Dermis blood vessel endothelial cell (primary cell): ENCODE measurements at regions not wholly inside any gene's neighbourhood (a gene's known extent, or its start where the extent isn't known, plus 50 kb on each side); places are given as distances from the start of the nearest gene placed in this dataset.

Experiments
- DNase-seq: peaks from one replicate; pipeline ENCODE4 v3.0.0; 2010

GRCh38 chr10:128377988-128378387, 251.8 kb upstream of the MKI67 start:
- DNase-seq, result no peak

- DNase-seq, result no peak
Measured at GRCh38 chr10:128380946-128381345, 254.7 kb upstream of the MKI67 start.

GRCh38 chr10:128382225-128382624, 256.0 kb upstream of the MKI67 start:
- no peak for DNase-seq

GRCh38 chr10:128384831-128385230, 258.6 kb upstream of the MKI67 start:
- DNase-seq, result no peak

GRCh38 chr10:128386231-128386630, 260.0 kb upstream of the MKI67 start:
- no peak for DNase-seq

- no peak for DNase-seq
Measured at GRCh38 chr10:128386816-128387604, 260.8 kb upstream of the MKI67 start.

- DNase-seq, result no peak
Measured at GRCh38 chr10:128390596-128390995, 264.4 kb upstream of the MKI67 start.

- no peak for DNase-seq
Measured at GRCh38 chr10:128393546-128393945, 267.3 kb upstream of the MKI67 start.

- no peak for DNase-seq
Measured at GRCh38 chr10:128398118-128398517, 271.9 kb upstream of the MKI67 start.

GRCh38 chr10:128398999-128399398, 272.8 kb upstream of the MKI67 start:
- DNase-seq, result no peak

- no peak for DNase-seq
Measured at GRCh38 chr10:128400564-128400963, 274.3 kb upstream of the MKI67 start.

GRCh38 chr10:128405450-128405849, 279.2 kb upstream of the MKI67 start:
- no peak for DNase-seq

- DNase-seq, result no peak
Measured at GRCh38 chr10:128411643-128412042, 285.4 kb upstream of the MKI67 start.

GRCh38 chr10:128414568-128414967, 288.3 kb upstream of the MKI67 start:
- DNase-seq, result no peak

GRCh38 chr10:128416231-128416630, 290.0 kb upstream of the MKI67 start:
- DNase-seq, result no peak

GRCh38 chr10:128417826-128418225, 291.6 kb upstream of the MKI67 start:
- DNase-seq, result no peak

- DNase-seq, result no peak
Measured at GRCh38 chr10:128418819-128419218, 292.6 kb upstream of the MKI67 start.

GRCh38 chr10:128419466-128420019, 293.3 kb upstream of the MKI67 start:
- DNase-seq, result no peak

- no peak for DNase-seq
Measured at GRCh38 chr10:128420623-128421022, 294.4 kb upstream of the MKI67 start.

- DNase-seq, result no peak
Measured at GRCh38 chr10:128421371-128422160, 295.3 kb upstream of the MKI67 start.

GRCh38 chr10:128422190-128422589, 296.0 kb upstream of the MKI67 start:
- DNase-seq, result no peak

GRCh38 chr10:128422999-128423398, 296.8 kb upstream of the MKI67 start:
- DNase-seq, result no peak

GRCh38 chr10:128429321-128429720, 303.1 kb upstream of the MKI67 start:
- DNase-seq, result no peak
